ENCODE measurements at regions not wholly inside any gene's neighbourhood (a gene's known extent, or its start where the extent isn't known, plus 50 kb on each side); places are given as distances from the start of the nearest gene placed in this dataset.

- TF ChIP-seq, protein P1, sequence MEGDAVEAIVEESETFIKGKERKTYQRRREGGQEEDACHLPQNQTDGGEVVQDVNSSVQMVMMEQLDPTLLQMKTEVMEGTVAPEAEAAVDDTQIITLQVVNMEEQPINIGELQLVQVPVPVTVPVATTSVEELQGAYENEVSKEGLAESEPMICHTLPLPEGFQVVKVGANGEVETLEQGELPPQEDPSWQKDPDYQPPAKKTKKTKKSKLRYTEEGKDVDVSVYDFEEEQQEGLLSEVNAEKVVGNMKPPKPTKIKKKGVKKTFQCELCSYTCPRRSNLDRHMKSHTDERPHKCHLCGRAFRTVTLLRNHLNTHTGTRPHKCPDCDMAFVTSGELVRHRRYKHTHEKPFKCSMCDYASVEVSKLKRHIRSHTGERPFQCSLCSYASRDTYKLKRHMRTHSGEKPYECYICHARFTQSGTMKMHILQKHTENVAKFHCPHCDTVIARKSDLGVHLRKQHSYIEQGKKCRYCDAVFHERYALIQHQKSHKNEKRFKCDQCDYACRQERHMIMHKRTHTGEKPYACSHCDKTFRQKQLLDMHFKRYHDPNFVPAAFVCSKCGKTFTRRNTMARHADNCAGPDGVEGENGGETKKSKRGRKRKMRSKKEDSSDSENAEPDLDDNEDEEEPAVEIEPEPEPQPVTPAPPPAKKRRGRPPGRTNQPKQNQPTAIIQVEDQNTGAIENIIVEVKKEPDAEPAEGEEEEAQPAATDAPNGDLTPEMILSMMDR (conservative IDR thresholded peaks at IDR 0.05; ENCODE audit: low read length) = no peak
- no peak for TF ChIP-seq EZH2phosphoT487 (IDR thresholded peaks at IDR 0.05; ENCODE audit: borderline replicate concordance)
Measured at GRCh38 chr9:115422932-115423440, 305.0 kb upstream of the TNC start.

All from Loucy (cell line).